Endothelial cell (in vitro differentiated cells): ENCODE measurements at regions not wholly inside any gene's neighbourhood (a gene's known extent, or its start where the extent isn't known, plus 50 kb on each side); places are given as distances from the start of the nearest gene placed in this dataset.

Source experiments
- DNase-seq: peaks from one replicate; pipeline ENCODE4 v3.0.0; 2021; ENCODE audit warnings: low spot score
- H3K27ac Mint-ChIP-seq: one replicate; pipeline ENCODE4 v1.8.0; 2021; ENCODE audit warnings: mixed read lengths, inconsistent platforms; ENCODE audit not compliant: unreplicated experiment
- H3K27me3 Mint-ChIP-seq: one replicate; pipeline ENCODE4 v1.8.0; 2021; ENCODE audit warnings: mild to moderate bottlenecking, moderate library complexity, mixed read lengths, inconsistent platforms; ENCODE audit not compliant: unreplicated experiment
- H3K36me3 Mint-ChIP-seq: one replicate; pipeline ENCODE4 v1.8.0; 2021; ENCODE audit warnings: mild to moderate bottlenecking, low read depth, mixed read lengths, inconsistent platforms; ENCODE audit not compliant: unreplicated experiment
- H3K4me1 Mint-ChIP-seq: one replicate; pipeline ENCODE4 v1.8.0; 2021; ENCODE audit warnings: mild to moderate bottlenecking, mixed read lengths, inconsistent platforms; ENCODE audit not compliant: unreplicated experiment
- H3K4me3 Mint-ChIP-seq: one replicate; pipeline ENCODE4 v1.8.0; 2021; ENCODE audit warnings: mild to moderate bottlenecking, mixed read lengths, inconsistent platforms; ENCODE audit not compliant: unreplicated experiment
- H3K9me3 Mint-ChIP-seq: one replicate; pipeline ENCODE4 v1.8.0; 2021; ENCODE audit warnings: mixed read lengths, inconsistent platforms; ENCODE audit not compliant: unreplicated experiment
- CTCF ChIP-seq: fragments of 200-600 bp; sonication (generic); IDR thresholded peaks from one replicate; pipeline ENCODE4 v1.5.0; 2021; ENCODE audit warnings: antibody characterized with exemption; ENCODE audit not compliant: unreplicated experiment

GRCh38 chr4:141389649-141390048 is 169.0 kb downstream of the ZNF330 start:
- Mint-ChIP-seq H3K27ac (no peak overlapping the region), H3K4me3 (no peak overlapping the region), H3K9me3 (no peaks in the 10 kb centered on the region), H3K27me3 (no peaks in the 10 kb centered on the region), H3K36me3 (no peaks in the 10 kb centered on the region), H3K4me1 (no peaks in the 10 kb centered on the region)
- DNase-seq: no peak
- no peak for TF ChIP-seq CTCF

GRCh38 chr4:141390571-141390970 is 169.9 kb downstream of the ZNF330 start:
- Mint-ChIP-seq H3K9me3 (no peaks in the 10 kb centered on the region), H3K4me3 (no peak overlapping the region)

GRCh38 chr4:141391293-141391692 is 170.6 kb downstream of the ZNF330 start:
- DNase-seq: no peak
- no peak for TF ChIP-seq CTCF
- Mint-ChIP-seq H3K27ac (no peak overlapping the region), H3K4me3 (no peak overlapping the region), H3K36me3 (no peaks in the 10 kb centered on the region), H3K27me3 (no peaks in the 10 kb centered on the region), H3K4me1 (no peaks in the 10 kb centered on the region), H3K9me3 (no peaks in the 10 kb centered on the region)

More at GRCh38 chr4:141390571-141390970, 169.9 kb downstream of the ZNF330 start:
- no peaks in the 10 kb centered on the region for H3K27me3 Mint-ChIP-seq
- no peaks in the 10 kb centered on the region for H3K36me3 Mint-ChIP-seq
- TF ChIP-seq CTCF: no peak
- no peak for DNase-seq
- H3K4me1 Mint-ChIP-seq: no peaks in the 10 kb centered on the region
- H3K27ac Mint-ChIP-seq: no peak overlapping the region

GRCh38 chr4:141391771-141392170 is 171.1 kb downstream of the ZNF330 start:
- Mint-ChIP-seq H3K9me3 (no peaks in the 10 kb centered on the region), H3K36me3 (no peaks in the 10 kb centered on the region), H3K27ac (no peak overlapping the region), H3K4me3 (no peak overlapping the region), H3K4me1 (no peaks in the 10 kb centered on the region), H3K27me3 (no peaks in the 10 kb centered on the region)
- TF ChIP-seq CTCF: no peak
- no peak for DNase-seq

GRCh38 chr4:141395246-141395830 is 174.6 kb downstream of the ZNF330 start:
- Mint-ChIP-seq H3K27ac (no peak overlapping the region), H3K4me3 (no peak overlapping the region), H3K27me3 (no peaks in the 10 kb centered on the region), H3K9me3 (no peaks in the 10 kb centered on the region), H3K36me3 (no peaks in the 10 kb centered on the region), H3K4me1 (no peaks in the 10 kb centered on the region)
- no peak for TF ChIP-seq CTCF
- no peak for DNase-seq
